Kidney (tissue), 13 donors: ENCODE measurements at regions not wholly inside any gene's neighbourhood (a gene's known extent, or its start where the extent isn't known, plus 50 kb on each side); places are given as distances from the start of the nearest gene placed in this dataset.
A peak's percentile ranks its signal among the peaks of the same experiment; 100 is the strongest.

Experiments
- DNase-seq, 5 donors: peaks; one replicate each; pipeline ENCODE4 v3.0.0-alpha.2; 2013 to 2020
- FAIRE-seq: peaks from 2 replicates; lab custom pipeline; 2012; peaks lifted over from hg19 to GRCh38; lab: Jason Lieb, UNC
- H3K27ac ChIP-seq, 2 donors: one replicate each; pipeline ENCODE4 v1.7.0; 2013; ENCODE audit warnings: low read depth in 2 of 2, low read length in 2 of 2, inconsistent platforms in 1 of 2
- H3K27me3 ChIP-seq: one replicate; pipeline ENCODE4 v1.7.1; 2013; ENCODE audit warnings: low read length, inconsistent platforms; ENCODE audit not compliant: control insufficient read depth, insufficient read depth
- H3K36me3 ChIP-seq, 3 donors: one replicate each; pipeline versions ENCODE4 v1.7.0 to v1.7.1; 2013; ENCODE audit warnings: low read length in 3 of 3, control low read depth in 1 of 3, inconsistent platforms in 1 of 3; ENCODE audit not compliant: insufficient read depth in 3 of 3, control insufficient read depth in 2 of 3
- H3K4me1 ChIP-seq, 3 donors: one replicate each; pipeline versions ENCODE4 v1.7.0 to v1.7.1; 2013; ENCODE audit warnings: low read length in 3 of 3, inconsistent platforms in 1 of 3, low read depth in 1 of 3; ENCODE audit not compliant: control insufficient read depth in 2 of 3, insufficient read depth in 2 of 3
- H3K4me3 ChIP-seq, 3 donors: one replicate each; pipeline versions ENCODE4 v1.7.0 to v1.8.1; 2013; ENCODE audit warnings: low read length in 3 of 3, control low read depth in 1 of 3, inconsistent platforms in 1 of 3
- H3K9ac ChIP-seq, 3 donors: one replicate each; pipeline versions ENCODE4 v1.7.0 to v1.7.1; 2013; ENCODE audit warnings: low read length in 3 of 3, control low read depth in 1 of 3, inconsistent platforms in 1 of 3
- H3K9me3 ChIP-seq, 3 donors: one replicate each; pipeline versions ENCODE4 v1.7.0 to v1.7.1; 2013; ENCODE audit warnings: low read length in 3 of 3, control low read depth in 1 of 3, inconsistent platforms in 1 of 3; ENCODE audit not compliant: control insufficient read depth in 2 of 3, insufficient read depth in 1 of 3
- CTCF ChIP-seq: IDR thresholded peaks from 3 replicates; pipeline ENCODE4 v1.5.1; 2012; ENCODE audit warnings: mild to moderate bottlenecking, moderate library complexity, borderline replicate concordance; ENCODE audit not compliant: insufficient read depth; ENCODE audit errors: extremely low read depth
- intact Hi-C: fragments of 100-400 bp; cut with DNase I; formaldehyde crosslinking; loops from one replicate; pipeline ENCODE4 v1.11.1; 2022
- donor health status: control.
- donor health status: control.
- donor health status: control.
- donor health status: control.
- donor health status: control.
- donor health status: DM: yes; HTN: yes; CAD: no.
- donor health status: Normal renal cell carcinoma (clear cell type).

GRCh38 chr6:43940071-43940392 lies 170.0 kb downstream of the VEGFA start:
- H3K27me3 ChIP-seq = no peaks in the 10 kb centered on the region
- H3K27ac ChIP-seq = no peak overlapping the region
- no peak overlapping the region for H3K9ac ChIP-seq
- TF ChIP-seq CTCF = no peak
- H3K4me3 ChIP-seq = no peak overlapping the region
- no peak for FAIRE-seq
- H3K36me3 ChIP-seq = no peaks in the 10 kb centered on the region
- H3K4me1 ChIP-seq = no peaks in the 10 kb centered on the region
- no peak for DNase-seq
- intact Hi-C loops = no loop called here
- H3K9me3 ChIP-seq = no peaks in the 10 kb centered on the region

- intact Hi-C loops = loop anchor here (10.0 kb wide), 1 partner anchor 155 kb away; no protein-coding TSS in a partner anchor
- no peak for FAIRE-seq
- no peak for TF ChIP-seq CTCF
Measured at GRCh38 chr6:43939281-43940070, 169.5 kb downstream of the VEGFA start.

GRCh38 chr6:43938178-43939105 lies 168.4 kb downstream of the VEGFA start:
- Histone ChIP-seq H3K9me3 (no peaks in the 10 kb centered on the region), H3K27me3 (no peaks in the 10 kb centered on the region), H3K36me3 (no peaks in the 10 kb centered on the region), H3K4me1 (no peaks in the 10 kb centered on the region), H3K4me3 (no peak overlapping the region), H3K9ac (no peak overlapping the region), H3K27ac (no peak overlapping the region)
- intact Hi-C loops = loop anchor here (10.0 kb wide), 1 partner anchor 154 kb away; no protein-coding TSS in a partner anchor
- DNase-seq (peak in 2 of 5 donors; percentile 30 to 57), FAIRE-seq (no peak)
- no peak for TF ChIP-seq CTCF

More at GRCh38 chr6:43939281-43940070, 169.5 kb downstream of the VEGFA start:
- H3K27ac ChIP-seq = no peak overlapping the region
- H3K36me3 ChIP-seq = no peaks in the 10 kb centered on the region
- no peaks in the 10 kb centered on the region for H3K4me1 ChIP-seq
- H3K27me3 ChIP-seq = no peaks in the 10 kb centered on the region
- no peak overlapping the region for H3K4me3 ChIP-seq
- H3K9ac ChIP-seq = no peak overlapping the region
- no peaks in the 10 kb centered on the region for H3K9me3 ChIP-seq
- peak in 2 of 5 donors; percentile 53 to 71 for DNase-seq
